NCI-H2029 (cell line): ENCODE measurements at regions not wholly inside any gene's neighbourhood (a gene's known extent, or its start where the extent isn't known, plus 50 kb on each side); places are given as distances from the start of the nearest gene placed in this dataset.
"Not testable (repeated sequence)": the region's sequence is repeated elsewhere in the genome, so short reads cannot be mapped to it uniquely, and the experiment has no call there.

Source experiments
- DNase-seq: peaks from one replicate; lab custom pipeline; 2025; lab: John Stamatoyannopoulos, UW

- no peak for DNase-seq
Measured at GRCh38 chr5:126054577-126055347, 368.4 kb upstream of the GRAMD2B start.

GRCh38 chr5:126055348-126055729 is 367.9 kb upstream of the GRAMD2B start:
- DNase-seq = peak; percentile 11

GRCh38 chr5:126056352-126056751 is 366.9 kb upstream of the GRAMD2B start:
- DNase-seq = no peak

DNA sequence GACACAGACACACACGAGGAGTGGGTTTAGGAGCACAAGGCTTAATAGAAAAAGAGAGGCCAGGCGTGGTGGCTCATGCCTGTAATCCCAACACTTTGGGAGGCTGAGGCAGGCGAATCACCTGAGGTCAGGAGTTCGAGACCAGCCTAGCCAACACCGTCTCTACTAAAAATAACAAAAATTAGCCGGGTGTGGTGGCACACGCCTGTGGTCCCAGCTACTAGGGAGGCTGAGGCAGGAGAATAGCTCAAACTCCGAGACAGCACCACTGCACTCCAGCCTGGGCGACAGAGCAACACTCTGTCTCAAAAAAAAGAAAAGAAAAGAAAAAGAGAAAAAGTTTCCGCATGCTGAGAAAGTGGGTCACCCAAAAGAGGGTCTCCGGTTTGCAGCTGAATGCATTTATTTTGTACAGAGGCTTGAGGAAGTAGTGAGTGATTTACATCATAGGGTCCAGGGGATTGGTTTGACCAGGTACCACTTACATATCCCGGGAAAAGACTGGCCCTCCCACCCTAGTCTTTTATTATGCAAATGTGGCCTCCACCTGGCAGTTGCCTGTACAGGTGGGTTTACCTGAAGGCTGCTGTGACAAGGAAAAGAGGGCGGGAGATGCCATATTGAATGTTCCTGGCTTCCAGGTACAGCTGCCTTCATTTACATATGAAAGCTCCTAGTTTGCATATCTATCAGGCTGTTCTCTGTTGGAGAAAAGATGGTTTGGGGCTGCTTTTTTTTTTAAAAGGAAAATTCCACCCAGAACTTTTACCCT is 366.2 kb upstream of the GRAMD2B start:
- DNase-seq = no peak

- DNase-seq = not testable (repeated sequence)
Measured at GRCh38 chr5:126058392-126058791, 364.8 kb upstream of the GRAMD2B start.

GRCh38 chr5:126062398-126063221 is 360.6 kb upstream of the GRAMD2B start:
- DNase-seq = no peak

DNA sequence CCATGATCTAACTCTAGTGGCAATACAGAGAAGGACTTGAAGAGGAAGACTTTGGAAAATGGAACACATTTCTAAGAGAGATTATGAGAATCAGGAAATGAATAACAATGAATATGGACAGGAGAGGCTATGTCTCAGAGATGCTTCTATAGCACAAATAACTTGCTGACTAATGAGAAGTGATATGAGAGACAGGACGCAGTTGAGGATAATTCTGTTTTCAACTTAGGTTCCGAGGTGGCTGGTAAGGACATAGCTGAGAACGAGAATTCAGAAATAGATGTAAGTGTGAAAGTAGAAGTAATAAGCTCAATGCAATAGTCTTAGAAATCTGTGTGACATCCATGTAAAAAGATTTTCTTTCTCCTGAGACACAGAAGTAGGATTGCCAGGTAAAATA is 358.1 kb upstream of the GRAMD2B start:
- DNase-seq = no peak

GRCh38 chr5:126066836-126067235 is 356.4 kb upstream of the GRAMD2B start:
- DNase-seq = no peak

DNA sequence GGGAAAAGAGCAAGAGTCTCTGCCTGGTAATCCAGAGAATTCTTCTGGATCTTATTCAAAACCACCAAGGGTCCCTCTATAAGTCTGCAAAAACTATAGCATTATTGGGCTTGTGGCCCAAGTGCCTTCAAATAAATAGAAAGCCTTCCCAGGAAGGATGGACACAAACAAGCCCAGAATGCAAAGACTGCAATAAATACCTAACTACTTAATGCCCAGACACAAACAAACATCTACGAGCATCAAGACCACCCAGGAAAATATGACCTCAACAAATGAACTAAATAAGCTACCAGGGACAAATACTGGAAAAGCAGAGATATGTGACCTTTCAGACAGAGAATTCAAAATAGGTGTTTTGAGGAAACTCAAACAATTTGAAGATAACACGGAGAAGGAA is 355.8 kb upstream of the GRAMD2B start:
- no peak for DNase-seq

DNA sequence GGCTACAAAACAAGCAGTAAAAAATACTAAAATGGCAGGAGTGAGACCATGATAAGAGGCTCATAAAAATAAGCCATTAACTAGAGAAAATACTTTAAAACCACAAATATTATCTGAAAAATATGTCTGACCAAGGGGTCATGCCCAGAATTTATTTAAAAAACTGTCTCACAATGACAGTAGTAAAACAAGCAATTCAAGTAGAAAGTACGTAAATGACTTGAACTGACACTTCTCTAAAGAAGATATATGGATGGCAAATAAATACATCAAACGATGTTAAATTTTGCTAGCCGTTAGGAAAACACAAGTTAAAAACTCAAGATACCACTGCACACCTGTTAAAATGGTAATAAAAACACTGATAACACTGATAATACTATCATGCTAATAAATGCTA is 353.9 kb upstream of the GRAMD2B start:
- DNase-seq = no peak

GRCh38 chr5:126070481-126070880 is 352.7 kb upstream of the GRAMD2B start:
- no peak for DNase-seq

GRCh38 chr5:126074538-126074937 is 348.7 kb upstream of the GRAMD2B start:
- DNase-seq = no peak

GRCh38 chr5:126079266-126079665 is 343.9 kb upstream of the GRAMD2B start:
- no peak for DNase-seq

- no peak for DNase-seq
Measured at GRCh38 chr5:126081209-126081608, 342.0 kb upstream of the GRAMD2B start.

DNA sequence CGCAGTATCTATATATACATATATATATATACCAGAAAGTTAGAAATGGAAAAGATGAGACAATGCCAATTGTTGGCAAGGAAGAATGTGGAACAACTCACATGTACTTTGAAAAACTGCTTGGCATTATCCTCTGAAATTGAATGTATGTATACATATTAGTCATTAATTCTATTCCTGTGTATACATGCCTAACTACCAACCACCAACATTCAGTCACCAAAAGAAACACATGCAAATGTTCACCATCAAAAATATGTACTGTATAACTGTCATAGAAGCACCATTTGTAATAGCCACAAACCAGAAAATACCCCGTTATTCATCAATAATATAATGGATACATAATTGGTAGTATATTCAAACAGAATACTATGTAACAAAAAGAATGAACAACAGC is 330.2 kb upstream of the GRAMD2B start:
- DNase-seq = no peak

DNA sequence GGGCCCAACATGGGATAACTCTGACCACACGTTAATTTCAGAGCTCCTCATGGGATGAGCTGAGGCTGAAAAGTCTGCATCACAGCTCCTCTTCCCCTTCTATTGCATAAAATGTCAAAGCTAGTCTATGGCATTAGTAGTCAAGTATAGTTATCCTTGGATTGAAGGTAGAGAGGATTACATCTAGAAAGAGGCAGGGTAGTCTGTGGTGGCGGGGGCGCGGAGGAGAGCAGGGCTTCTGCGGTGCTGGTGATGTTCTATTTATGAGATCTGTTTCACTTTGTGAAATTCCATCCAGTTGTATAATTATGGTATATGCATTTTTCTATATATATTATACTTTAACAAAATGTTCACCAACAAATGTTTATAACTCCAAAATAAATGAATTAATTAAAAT is 329.5 kb upstream of the GRAMD2B start:
- DNase-seq = no peak

DNA sequence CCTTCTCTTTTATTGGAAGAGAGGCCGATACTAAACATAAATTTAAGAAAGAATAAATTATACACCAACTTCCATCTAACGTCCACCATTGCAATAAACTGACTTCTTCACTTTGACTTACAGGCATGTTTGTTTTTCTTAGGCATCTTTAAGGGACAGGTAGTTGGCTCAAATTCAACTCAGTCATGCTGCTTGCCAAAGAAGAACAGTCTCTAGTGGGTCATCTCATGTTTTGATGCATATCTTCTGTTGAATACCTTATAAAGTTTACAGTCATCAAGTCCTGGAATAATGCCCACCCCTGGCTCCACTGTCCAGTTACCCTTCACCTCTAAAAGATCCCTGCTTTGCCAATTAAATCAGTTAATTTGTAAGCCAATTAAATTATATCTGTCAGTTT is 328.2 kb upstream of the GRAMD2B start:
- DNase-seq = no peak

DNA sequence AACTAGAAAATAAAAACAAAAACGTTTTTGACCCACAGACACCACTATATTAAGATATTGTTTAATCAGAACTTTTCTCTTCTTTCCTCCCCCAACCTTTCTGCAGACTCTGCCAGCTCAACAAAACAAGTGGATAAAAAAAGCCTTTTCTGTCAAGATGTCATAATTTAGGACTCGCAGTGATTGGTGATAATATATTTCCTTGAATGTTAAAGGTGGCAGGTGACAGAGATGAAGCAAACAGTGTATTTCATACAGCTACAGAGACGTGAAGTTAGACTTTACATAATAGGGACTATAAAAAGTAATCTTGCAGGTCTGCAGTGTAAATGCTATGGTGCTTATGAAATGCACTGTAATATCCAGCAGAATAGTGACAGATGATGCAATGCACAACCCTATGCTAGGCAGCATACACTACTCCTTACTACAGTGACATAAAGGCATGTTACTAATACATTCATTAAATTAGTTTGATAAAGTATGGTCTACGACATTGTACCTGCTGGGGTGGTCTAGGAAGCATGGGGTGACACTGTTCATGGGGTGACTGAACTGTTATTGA is 326.7 kb upstream of the GRAMD2B start:
- no peak for DNase-seq

- no peak for DNase-seq
Measured at GRCh38 chr5:126097876-126098275, 325.3 kb upstream of the GRAMD2B start.

DNA sequence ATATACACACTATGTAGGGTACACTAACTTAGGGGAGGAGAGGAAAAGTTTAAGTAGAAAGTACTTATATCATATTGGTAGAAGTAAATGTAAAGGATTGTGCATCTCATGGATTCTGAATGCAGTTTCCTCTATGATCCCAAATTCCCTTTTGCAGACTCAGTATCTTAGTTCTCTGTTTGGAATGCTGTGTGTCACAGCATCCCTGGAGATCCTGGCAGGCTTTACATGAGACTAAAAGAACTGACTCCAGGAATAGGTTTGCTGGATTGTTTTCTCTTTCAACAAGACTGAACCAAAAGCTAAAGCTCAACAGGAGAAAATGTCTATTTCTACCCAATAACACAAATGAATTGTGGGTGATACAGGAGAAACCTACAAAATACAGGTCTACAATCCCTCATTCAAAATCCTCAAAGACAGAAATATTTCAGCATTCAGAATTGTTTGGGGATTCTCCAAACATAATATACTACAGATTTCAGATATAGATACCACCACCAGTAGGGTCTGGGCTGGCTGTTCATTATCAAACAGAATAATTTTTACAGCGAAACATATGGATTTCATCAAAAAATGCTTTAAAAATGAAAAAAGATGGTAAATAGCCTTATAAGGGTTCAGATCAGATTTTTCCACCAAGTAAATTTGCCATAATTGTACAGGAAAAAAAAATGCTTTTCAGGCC is 324.7 kb upstream of the GRAMD2B start:
- no peak for DNase-seq

DNA sequence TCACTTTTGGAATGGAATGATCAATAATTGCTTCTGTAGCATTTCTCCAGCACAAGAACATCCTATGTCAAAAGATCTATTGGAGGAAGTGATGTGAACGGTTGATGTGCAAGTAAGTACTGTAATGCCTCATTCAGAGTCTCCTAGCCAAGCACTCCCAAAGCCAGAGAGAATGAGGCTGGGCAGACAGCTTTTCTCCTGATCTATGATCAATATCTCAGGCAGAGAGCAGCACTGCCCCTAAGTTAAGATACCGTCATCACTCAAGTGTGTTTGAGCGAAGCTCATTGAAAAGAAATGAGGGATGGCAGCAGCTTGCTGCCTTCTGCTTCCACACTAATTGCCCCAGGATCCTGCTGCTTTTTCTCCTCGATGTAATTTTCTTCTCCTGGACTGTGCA is 324.1 kb upstream of the GRAMD2B start:
- no peak for DNase-seq

GRCh38 chr5:126100767-126101166 is 322.4 kb upstream of the GRAMD2B start:
- DNase-seq = no peak
